ENCODE measurements at regions not wholly inside any gene's neighbourhood (a gene's known extent, or its start where the extent isn't known, plus 50 kb on each side); places are given as distances from the start of the nearest gene placed in this dataset.

- TF ChIP-seq POLR2AphosphoS5 (IDR thresholded peaks at IDR 0.05) (no peak), EP300 (IDR thresholded peaks at IDR 0.05) (no peak), CTCF (IDR thresholded peaks at IDR 0.05) (no peak)
These were observed 56.3 kb upstream of the PIRT start for GRCh38 chr17:10894220-10894619.

Data from stomach (tissue), 4 donors.